HG02763 (cell line): ENCODE measurements at regions not wholly inside any gene's neighbourhood (a gene's known extent, or its start where the extent isn't known, plus 50 kb on each side); places are given as distances from the start of the nearest gene placed in this dataset.
"Not testable (repeated sequence)": the region's sequence is repeated elsewhere in the genome, so short reads cannot be mapped to it uniquely, and the experiment has no call there.

ENCODE experiments used
- ATAC-seq: cut with Tn5 transposase; IDR thresholded peaks from one replicate; pipeline ENCODE4 v1.9.1; 2021; ENCODE audit warnings: mild to moderate bottlenecking, moderate library complexity; ENCODE audit not compliant: unreplicated experiment

GRCh38 chr3:145906301-145906700 is 254.7 kb downstream of the PLOD2 start:
- ATAC-seq = no peak

GRCh38 chr3:145906755-145907154 is 254.2 kb downstream of the PLOD2 start:
- ATAC-seq = no peak

GRCh38 chr3:145911016-145911415 is 250.0 kb downstream of the PLOD2 start:
- no peak for ATAC-seq

GRCh38 chr3:145915787-145916186 is 245.2 kb downstream of the PLOD2 start:
- ATAC-seq = no peak

DNA sequence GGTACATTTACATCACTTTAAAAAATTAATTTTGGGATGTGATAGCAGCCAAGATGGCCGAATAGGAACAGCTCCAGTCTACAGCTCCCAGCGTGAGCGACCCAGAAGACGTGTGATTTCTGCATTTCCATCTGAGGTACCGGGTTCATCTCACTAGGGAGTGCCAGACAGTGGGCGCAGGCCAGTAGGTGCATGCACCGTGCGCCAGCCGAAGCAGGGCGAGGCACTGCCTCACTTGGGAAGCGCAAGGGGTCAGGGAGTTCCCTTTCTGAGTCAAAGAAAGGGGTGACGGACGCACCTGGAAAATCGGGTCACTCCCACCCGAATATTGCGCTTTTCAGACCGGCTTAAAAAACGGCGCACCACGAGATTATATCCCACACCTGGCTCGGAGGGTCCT is 233.2 kb downstream of the PLOD2 start:
- not testable (repeated sequence) for ATAC-seq

GRCh38 chr3:145936971-145937370 is 224.0 kb downstream of the PLOD2 start:
- no peak for ATAC-seq

GRCh38 chr3:145939431-145939830 is 221.6 kb downstream of the PLOD2 start:
- ATAC-seq = no peak

DNA sequence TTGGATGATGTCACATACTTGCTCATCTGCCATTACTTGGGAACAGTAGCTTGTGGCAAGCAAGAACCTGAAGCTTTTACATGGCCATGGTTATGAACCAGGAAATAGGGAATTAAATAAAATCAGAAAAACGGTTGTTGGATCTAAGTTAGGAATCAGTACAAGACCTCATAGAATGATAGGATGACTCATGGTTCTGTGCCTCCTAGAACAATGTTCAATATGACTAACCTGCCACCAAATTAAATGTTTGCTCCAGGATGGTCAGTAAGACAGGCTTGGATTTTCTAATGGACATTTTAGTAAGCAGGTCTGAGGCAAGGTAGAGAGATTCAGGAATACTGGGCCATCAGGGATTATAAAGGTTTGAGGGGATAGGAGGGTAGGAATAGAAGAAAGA is 218.9 kb downstream of the PLOD2 start:
- no peak for ATAC-seq

- no peak for ATAC-seq
These were observed 217.0 kb downstream of the PLOD2 start for GRCh38 chr3:145943952-145944351.

GRCh38 chr3:145951441-145951840 is 209.5 kb downstream of the PLOD2 start:
- ATAC-seq = no peak

- no peak for ATAC-seq
These were observed 208.4 kb downstream of the PLOD2 start for GRCh38 chr3:145952536-145952935.

GRCh38 chr3:145953316-145953715 is 207.7 kb downstream of the PLOD2 start:
- no peak for ATAC-seq

- no peak for ATAC-seq
These were observed 201.4 kb downstream of the PLOD2 start for GRCh38 chr3:145959457-145960088.

GRCh38 chr3:145963111-145963510 is 197.9 kb downstream of the PLOD2 start:
- no peak for ATAC-seq

DNA sequence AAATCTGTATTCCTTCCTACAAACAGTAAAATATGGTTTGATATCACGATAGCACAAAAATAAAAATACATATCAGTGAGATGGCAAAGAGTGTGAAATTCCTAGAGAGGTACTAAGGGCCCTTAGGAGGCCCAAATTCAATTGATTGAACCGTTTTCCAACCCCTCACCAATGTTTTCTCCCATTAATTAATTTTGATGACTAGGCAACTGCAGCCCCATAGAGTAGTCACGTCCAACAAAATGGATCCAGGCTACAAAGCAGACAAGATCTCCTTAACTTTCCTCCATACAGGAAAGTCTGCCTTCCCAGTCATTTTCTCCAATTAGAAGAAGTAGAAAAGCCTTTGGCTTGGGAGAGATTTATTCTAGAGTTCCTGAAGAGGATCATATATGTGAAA is 193.9 kb downstream of the PLOD2 start:
- ATAC-seq = no peak

GRCh38 chr3:145971186-145971585 is 189.8 kb downstream of the PLOD2 start:
- ATAC-seq = no peak

- ATAC-seq = no peak
These were observed 188.1 kb downstream of the PLOD2 start for GRCh38 chr3:145972851-145973250.

- ATAC-seq = no peak
These were observed 179.9 kb downstream of the PLOD2 start for GRCh38 chr3:145981056-145981455.

- no peak for ATAC-seq
These were observed 177.9 kb downstream of the PLOD2 start for GRCh38 chr3:145983101-145983500.
